B cell (primary cell): ENCODE measurements at regions not wholly inside any gene's neighbourhood (a gene's known extent, or its start where the extent isn't known, plus 50 kb on each side); places are given as distances from the start of the nearest gene placed in this dataset.

Experiments
- ATAC-seq: fragments of 200-7000 bp; cut with Tn5 transposase; one replicate; pipeline ENCODE4 v1.10.0; 2021; ENCODE audit warnings: low read depth, mild to moderate bottlenecking, moderate number of reproducible peaks, moderate library complexity
- CTCF ChIA-PET: fragments of 350-600 bp; sonication (Branson Sonifier 250); formaldehyde crosslinking; loops from one replicate; lab custom pipeline; 2021; ENCODE audit warnings: antibody characterized with exemption, inconsistent platforms; lab: Charles Lee
- POLR2A ChIA-PET: fragments of 350-600 bp; sonication (Branson Sonifier 250); formaldehyde crosslinking; loops from one replicate; lab custom pipeline; 2021; ENCODE audit warnings: antibody characterized with exemption; lab: Charles Lee
- DNase-seq: peaks from one replicate; pipeline ENCODE4 v3.0.0; 2013
- H2AFZ ChIP-seq: 2 replicates; pipeline ENCODE4 v1.6.1; 2012; ENCODE audit warnings: mild to moderate bottlenecking, low read depth, low read length; ENCODE audit not compliant: insufficient read depth, poor library complexity, severe bottlenecking
- H3K27ac ChIP-seq, 2 donors: 1 replicate in 1 of 2; 2 replicates in 1 of 2; pipeline ENCODE4 v1.5.1; 2012 to 2013; ENCODE audit warnings: low read length in 2 of 2, mild to moderate bottlenecking in 2 of 2, moderate library complexity in 1 of 2
- H3K27me3 ChIP-seq, 4 experiments: fragments of 200-600 bp in 1 of 4; sonication (generic) in 1 of 4; replicated peaks in 1 of 4; 1 replicate in 2 of 4; 2 replicates in 2 of 4; pipeline versions ENCODE4 v1.6.1 to v1.7.0; 2013 to 2016; ENCODE audit warnings: low read length in 3 of 4, mild to moderate bottlenecking in 2 of 4, mixed read lengths in 1 of 4, moderate library complexity in 1 of 4; ENCODE audit not compliant: insufficient read depth in 4 of 4, control insufficient read depth in 3 of 4; ENCODE audit errors: control extremely low read depth in 1 of 4
- H3K36me3 ChIP-seq, 2 experiments: replicated peaks in 1 of 2; 1 replicate in 1 of 2; 2 replicates in 1 of 2; pipeline versions ENCODE4 v1.6.1 to v1.7.1; 2013; ENCODE audit warnings: low read length in 1 of 2; ENCODE audit not compliant: insufficient read depth in 2 of 2, control insufficient read depth in 1 of 2; ENCODE audit errors: control extremely low read depth in 1 of 2, extremely low read depth in 1 of 2
- H3K4me1 ChIP-seq, 2 donors: fragments of 200-600 bp in 1 of 2; sonication (generic) in 1 of 2; 1 replicate in 1 of 2; 2 replicates in 1 of 2; pipeline versions ENCODE4 v1.5.1 to v1.6.1; 2013 to 2017; ENCODE audit warnings: low read length in 2 of 2; ENCODE audit not compliant: control insufficient read depth in 2 of 2, insufficient read depth in 2 of 2
- H3K4me2 ChIP-seq: replicated peaks from 2 replicates; pipeline ENCODE3; 2012; ENCODE audit warnings: mild to moderate bottlenecking, low read depth, low read length; ENCODE audit not compliant: poor library complexity, severe bottlenecking
- H3K4me3 ChIP-seq, 5 experiments: fragments of 200-600 bp in 1 of 5; sonication (generic) in 1 of 5; 1 replicate in 3 of 5; 2 replicates in 2 of 5; pipeline versions ENCODE4 v1.5.1 to v1.7.0; 2011 to 2016; ENCODE audit warnings: low read length in 4 of 5, mild to moderate bottlenecking in 4 of 5, low read depth in 2 of 5, control low read depth in 1 of 5, moderate library complexity in 1 of 5; ENCODE audit not compliant: insufficient read depth in 1 of 5; ENCODE audit errors: control extremely low read depth in 1 of 5, extremely low read depth in 1 of 5
- H3K79me2 ChIP-seq: fragments of 200-600 bp; sonication (generic); one replicate; pipeline ENCODE4 v1.6.0; 2016; ENCODE audit warnings: low read length; ENCODE audit not compliant: control insufficient read depth, insufficient read depth
- H3K9ac ChIP-seq: fragments of 200-600 bp; sonication (generic); 2 replicates; pipeline ENCODE4 v1.6.1; 2017; ENCODE audit warnings: mild to moderate bottlenecking, low read length, moderate library complexity
- H3K9me3 ChIP-seq, 3 donors: one replicate each; pipeline versions ENCODE4 v1.6.1 to v1.7.1; 2013; ENCODE audit warnings: low read length in 2 of 3; ENCODE audit not compliant: control insufficient read depth in 2 of 3, insufficient read depth in 1 of 3; ENCODE audit errors: control extremely low read depth in 1 of 3
- H4K20me1 ChIP-seq: 2 replicates; pipeline ENCODE4 v1.6.0; 2012; ENCODE audit warnings: mild to moderate bottlenecking, low read length; ENCODE audit not compliant: insufficient read depth, control insufficient read depth, poor library complexity, severe bottlenecking
- H3K27ac Mint-ChIP-seq: one replicate; pipeline ENCODE4 v1.8.0; 2021; ENCODE audit warnings: mixed read lengths
- H3K27me3 Mint-ChIP-seq: one replicate; pipeline ENCODE4 v1.8.0; 2021; ENCODE audit warnings: mixed read lengths
- H3K4me1 Mint-ChIP-seq: one replicate; pipeline ENCODE4 v1.8.0; 2021; ENCODE audit warnings: mixed read lengths
- H3K4me3 Mint-ChIP-seq: one replicate; pipeline ENCODE4 v1.8.0; 2021; ENCODE audit warnings: mixed read lengths
- H3K9me3 Mint-ChIP-seq: one replicate; pipeline ENCODE4 v1.8.0; 2022; ENCODE audit warnings: mixed read lengths; ENCODE audit not compliant: insufficient read depth
- CTCF ChIP-seq: fragments of 200-600 bp; IDR thresholded peaks from one replicate; pipeline ENCODE4 v1.8.0; 2022; ENCODE audit warnings: antibody characterized with exemption, mild to moderate bottlenecking
- EZH2 ChIP-seq: IDR thresholded peaks from 2 replicates; pipeline ENCODE4 v1.6.1; 2012; ENCODE audit warnings: borderline replicate concordance, low read depth, mild to moderate bottlenecking, moderate library complexity, low read length; ENCODE audit not compliant: insufficient read depth, poor library complexity, severe bottlenecking
- WGBS: methylation state at CpG from one replicate; pipeline ENCODE4 v1.1.5; 2013; ENCODE audit warnings: missing lambda C conversion rate; ENCODE audit not compliant: insufficient coverage; 5-methylcytosine and 5-hydroxymethylcytosine counted together
- intact Hi-C: fragments of 100-400 bp; cut with micrococcal nuclease; formaldehyde crosslinking; loops from one replicate; pipeline ENCODE4 v1.10.0; 2022

GRCh38 chr2:19009510-19009909 lies 348.9 kb downstream of the OSR1 start:
- no peak overlapping the region for H2AFZ ChIP-seq
- Mint-ChIP-seq H3K4me1 (no peaks in the 10 kb centered on the region), H3K27ac (no peak overlapping the region), H3K27me3 (no peaks in the 10 kb centered on the region), H3K9me3 (no peaks in the 10 kb centered on the region), H3K4me3 (no peak overlapping the region)
- intact Hi-C loops = no loop called here
- H3K9me3 ChIP-seq = no peaks in the 10 kb centered on the region
- no peak overlapping the region for H3K4me2 ChIP-seq
- no peaks in the 10 kb centered on the region for H4K20me1 ChIP-seq
- WGBS = 91% methylated on average over 1 of the region's 3 CpGs
- TF ChIP-seq CTCF = no peak
- TF ChIP-seq EZH2 = no peak
- POLR2A ChIA-PET = no interaction called here
- no peak for ATAC-seq
- H3K4me3 ChIP-seq = no peak overlapping the region
- no peaks in the 10 kb centered on the region for H3K27me3 ChIP-seq
- no peaks in the 10 kb centered on the region for H3K4me1 ChIP-seq
- H3K27ac ChIP-seq = no peak overlapping the region
- CTCF ChIA-PET = no interaction called here
- no peaks in the 10 kb centered on the region for H3K36me3 ChIP-seq
- no peaks in the 10 kb centered on the region for H3K79me2 ChIP-seq
- no peak for DNase-seq
- H3K9ac ChIP-seq = no peak overlapping the region

DNA sequence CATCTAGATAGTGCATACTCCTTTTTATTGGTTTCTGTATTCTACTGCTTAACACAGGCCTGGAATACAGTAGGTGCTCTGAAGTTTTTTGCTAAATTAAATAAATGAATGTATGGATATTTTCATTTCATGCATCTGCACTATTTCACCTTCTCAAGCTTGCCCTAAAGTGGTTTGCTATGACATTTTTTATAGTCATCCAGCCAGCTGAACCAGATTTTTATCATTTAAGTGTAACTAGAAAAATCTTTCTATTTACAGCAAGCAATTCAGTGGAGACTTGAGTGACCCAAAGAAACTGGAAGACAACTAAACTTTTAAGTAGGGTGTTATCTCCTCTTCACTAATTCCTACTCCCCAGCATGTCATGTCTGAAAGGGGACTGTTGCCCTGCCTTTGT lies 354.9 kb downstream of the OSR1 start:
- no peaks in the 10 kb centered on the region for H3K79me2 ChIP-seq
- POLR2A ChIA-PET = no interaction called here
- no peak overlapping the region for H3K4me2 ChIP-seq
- H2AFZ ChIP-seq = no peak overlapping the region
- CTCF ChIA-PET = no interaction called here
- H3K4me1 ChIP-seq = no peaks in the 10 kb centered on the region
- intact Hi-C loops = no loop called here
- H3K27ac Mint-ChIP-seq = no peak overlapping the region
- ATAC-seq (no peak), DNase-seq (no peak)
- no peaks in the 10 kb centered on the region for H3K36me3 ChIP-seq
- TF ChIP-seq CTCF (no peak), EZH2 (no peak)
- no peaks in the 10 kb centered on the region for H3K4me1 Mint-ChIP-seq
- no peaks in the 10 kb centered on the region for H3K27me3 ChIP-seq
- H4K20me1 ChIP-seq = no peaks in the 10 kb centered on the region
- H3K9me3 Mint-ChIP-seq = no peaks in the 10 kb centered on the region
- peaks cover 0 to 2% (median 0%) of the 10 kb centered on the region in 3 donors for H3K9me3 ChIP-seq
- no peak overlapping the region for H3K9ac ChIP-seq
- H3K4me3 ChIP-seq = no peak overlapping the region
- no peaks in the 10 kb centered on the region for H3K27me3 Mint-ChIP-seq
- no peak overlapping the region for H3K27ac ChIP-seq
- H3K4me3 Mint-ChIP-seq = no peak overlapping the region
